Brain microvascular endothelial cell (primary cell): ENCODE measurements at regions not wholly inside any gene's neighbourhood (a gene's known extent, or its start where the extent isn't known, plus 50 kb on each side); places are given as distances from the start of the nearest gene placed in this dataset.
A peak's percentile ranks its signal among the peaks of the same experiment; 100 is the strongest.

ENCODE experiments used
- DNase-seq: peaks from one replicate; pipeline ENCODE4 v3.0.0-alpha.2; 2020
- H3K27ac ChIP-seq: fragments of 250-450 bp; sonication (Bioruptor Pico); 2 replicates; pipeline ENCODE4 v1.5.1; 2020; ENCODE audit warnings: mild to moderate bottlenecking, moderate library complexity
- H3K27me3 ChIP-seq: fragments of 250-450 bp; sonication (Bioruptor Pico); replicated peaks from 2 replicates; pipeline ENCODE4 v1.5.1; 2020; ENCODE audit warnings: mild to moderate bottlenecking
- H3K36me3 ChIP-seq: fragments of 250-450 bp; sonication (Bioruptor Pico); replicated peaks from 2 replicates; pipeline ENCODE4 v1.5.1; 2020; ENCODE audit warnings: mild to moderate bottlenecking
- H3K4me3 ChIP-seq: 2 replicates; pipeline ENCODE4 v1.5.1; 2011; ENCODE audit warnings: low read depth, mild to moderate bottlenecking, control low read depth, low read length, moderate library complexity
- CTCF ChIP-seq: IDR thresholded peaks from 2 replicates; pipeline ENCODE4 v1.5.1; 2011; ENCODE audit warnings: low read depth, mild to moderate bottlenecking, moderate library complexity, low read length, control low read depth, inconsistent platforms; ENCODE audit errors: missing control alignments
- in situ Hi-C: cut with HindIII; loops from 2 replicates; pipeline ENCODE4 v1.10.0; 2017; ENCODE audit warnings: low sequenced_read_pairs, low pct_ligation_motif_present

GRCh38 chr2:8541223-8541622 lies 140.6 kb upstream of the ID2 start:
- no peak for TF ChIP-seq CTCF
- in situ Hi-C loops: no loop called here
- H3K36me3 ChIP-seq: no peaks in the 10 kb centered on the region
- H3K4me3 ChIP-seq: no peak overlapping the region
- no peaks in the 10 kb centered on the region for H3K27me3 ChIP-seq
- DNase-seq: no peak
- H3K27ac ChIP-seq: no peak overlapping the region

GRCh38 chr2:8541636-8542035 lies 140.2 kb upstream of the ID2 start:
- in situ Hi-C loops: no loop called here
- Histone ChIP-seq H3K27ac (no peak overlapping the region), H3K4me3 (no peak overlapping the region), H3K36me3 (no peaks in the 10 kb centered on the region), H3K27me3 (no peaks in the 10 kb centered on the region)
- TF ChIP-seq CTCF: no peak
- no peak for DNase-seq

GRCh38 chr2:8542381-8543059 lies 139.3 kb upstream of the ID2 start:
- DNase-seq: no peak
- in situ Hi-C loops: no loop called here
- H3K4me3 ChIP-seq: no peak overlapping the region
- no peak for TF ChIP-seq CTCF
- H3K36me3 ChIP-seq: no peaks in the 10 kb centered on the region
- H3K27ac ChIP-seq: no peak overlapping the region
- no peaks in the 10 kb centered on the region for H3K27me3 ChIP-seq

GRCh38 chr2:8543060-8543382 lies 138.8 kb upstream of the ID2 start:
- in situ Hi-C loops: no loop called here
- DNase-seq: no peak
- H3K27me3 ChIP-seq: no peaks in the 10 kb centered on the region
- no peak overlapping the region for H3K27ac ChIP-seq
- no peak for TF ChIP-seq CTCF
- no peak overlapping the region for H3K4me3 ChIP-seq
- no peaks in the 10 kb centered on the region for H3K36me3 ChIP-seq

GRCh38 chr2:8543383-8544170 lies 138.3 kb upstream of the ID2 start:
- Histone ChIP-seq H3K27ac (no peak overlapping the region), H3K4me3 (no peak overlapping the region), H3K27me3 (no peaks in the 10 kb centered on the region), H3K36me3 (no peaks in the 10 kb centered on the region)
- in situ Hi-C loops: no loop called here
- peak; percentile 77 for DNase-seq
- TF ChIP-seq CTCF: no peak
